Upper lobe of right lung (tissue), 1 donor: ENCODE measurements at regions not wholly inside any gene's neighbourhood (a gene's known extent, or its start where the extent isn't known, plus 50 kb on each side); places are given as distances from the start of the nearest gene placed in this dataset.

Experiments used
- ATAC-seq: fragments of 200-7000 bp; cut with Tn5 transposase; one replicate; pipeline ENCODE4 v1.9.1; 2020; ENCODE audit warnings: mild to moderate bottlenecking, moderate library complexity
- DNase-seq: peaks from one replicate; pipeline ENCODE4 v3.0.0-alpha.2; 2020
- H3K27ac ChIP-seq: fragments of 200-600 bp; one replicate; pipeline ENCODE4 v1.8.0; 2022
- H3K27me3 ChIP-seq: fragments of 200-600 bp; one replicate; pipeline ENCODE4 v1.8.0; 2022; ENCODE audit warnings: mild to moderate bottlenecking
- H3K36me3 ChIP-seq: fragments of 200-600 bp; one replicate; pipeline ENCODE4 v1.8.0; 2022
- H3K4me1 ChIP-seq: fragments of 200-600 bp; one replicate; pipeline ENCODE4 v1.8.0; 2022
- H3K4me3 ChIP-seq: fragments of 200-600 bp; one replicate; pipeline ENCODE4 v1.8.0; 2022; ENCODE audit warnings: mild to moderate bottlenecking
- H3K9me3 ChIP-seq: fragments of 200-600 bp; one replicate; pipeline ENCODE4 v1.8.0; 2022
- intact Hi-C: fragments of 100-400 bp; cut with DNase I; formaldehyde crosslinking; loops from one replicate; pipeline ENCODE4 v1.11.0; 2022
- TF ChIP-seq, protein P1 (sequence below): fragments of 200-600 bp; IDR thresholded peaks from one replicate; pipeline ENCODE4 v1.8.0; 2022; ENCODE audit warnings: antibody characterized with exemption
- donor health status: DM: no; HTN: yes; CAD: no; lungs with severe emphysema.

DNA sequence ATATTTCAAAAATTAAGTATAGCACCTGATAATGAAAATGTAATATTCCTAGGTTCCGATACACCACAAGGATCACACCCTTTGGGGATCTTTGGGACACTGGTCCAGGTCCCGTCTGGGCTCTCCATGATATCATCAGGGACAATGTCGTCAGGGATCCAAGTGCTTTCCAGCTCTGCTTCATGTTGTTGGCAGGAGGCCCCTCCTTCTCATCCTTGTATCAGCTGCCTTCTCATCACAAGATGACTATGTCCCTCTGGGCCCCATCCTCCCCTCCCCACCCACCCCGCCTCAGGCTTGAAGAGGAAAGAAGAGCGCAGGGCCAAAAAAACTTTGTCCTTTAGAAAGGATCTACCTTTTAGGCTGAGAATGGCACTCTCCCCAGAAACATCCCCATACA, 128.3 kb upstream of the KLF3 start:
- Histone ChIP-seq H3K9me3 (no peaks in the 10 kb centered on the region), H3K36me3 (no peaks in the 10 kb centered on the region), H3K27me3 (no peaks in the 10 kb centered on the region), H3K4me3 (no peak overlapping the region), H3K27ac (no peak overlapping the region), H3K4me1 (peaks cover 5% of the 10 kb centered on the region)
- no peak for DNase-seq
- TF ChIP-seq, protein P1, sequence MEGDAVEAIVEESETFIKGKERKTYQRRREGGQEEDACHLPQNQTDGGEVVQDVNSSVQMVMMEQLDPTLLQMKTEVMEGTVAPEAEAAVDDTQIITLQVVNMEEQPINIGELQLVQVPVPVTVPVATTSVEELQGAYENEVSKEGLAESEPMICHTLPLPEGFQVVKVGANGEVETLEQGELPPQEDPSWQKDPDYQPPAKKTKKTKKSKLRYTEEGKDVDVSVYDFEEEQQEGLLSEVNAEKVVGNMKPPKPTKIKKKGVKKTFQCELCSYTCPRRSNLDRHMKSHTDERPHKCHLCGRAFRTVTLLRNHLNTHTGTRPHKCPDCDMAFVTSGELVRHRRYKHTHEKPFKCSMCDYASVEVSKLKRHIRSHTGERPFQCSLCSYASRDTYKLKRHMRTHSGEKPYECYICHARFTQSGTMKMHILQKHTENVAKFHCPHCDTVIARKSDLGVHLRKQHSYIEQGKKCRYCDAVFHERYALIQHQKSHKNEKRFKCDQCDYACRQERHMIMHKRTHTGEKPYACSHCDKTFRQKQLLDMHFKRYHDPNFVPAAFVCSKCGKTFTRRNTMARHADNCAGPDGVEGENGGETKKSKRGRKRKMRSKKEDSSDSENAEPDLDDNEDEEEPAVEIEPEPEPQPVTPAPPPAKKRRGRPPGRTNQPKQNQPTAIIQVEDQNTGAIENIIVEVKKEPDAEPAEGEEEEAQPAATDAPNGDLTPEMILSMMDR = no peak
- intact Hi-C loops = no loop called here
- ATAC-seq = no peak

DNA sequence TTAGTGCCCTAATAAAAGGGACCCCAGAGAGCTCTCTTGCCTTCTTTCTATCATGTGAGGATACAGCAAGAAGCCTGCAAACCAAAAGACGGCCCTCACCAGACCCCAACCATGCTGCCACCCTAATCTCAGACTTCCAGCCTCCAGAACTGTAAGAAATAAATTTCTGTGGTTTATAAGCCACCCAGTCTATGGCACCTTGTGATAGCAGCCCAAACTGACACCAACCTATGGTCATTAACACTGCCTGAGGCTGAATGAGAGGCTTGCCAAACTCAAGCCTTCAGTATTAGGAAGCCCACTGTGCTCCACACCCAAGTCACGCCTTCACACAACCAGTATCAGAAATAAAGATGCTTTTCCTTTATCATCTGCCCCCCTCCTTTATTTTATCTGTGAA, 127.3 kb upstream of the KLF3 start:
- no peak for DNase-seq
- H3K27ac ChIP-seq = no peak overlapping the region
- intact Hi-C loops = no loop called here
- TF ChIP-seq, protein P1 = no peak
- H3K4me3 ChIP-seq = no peak overlapping the region
- H3K4me1 ChIP-seq = peaks cover 5% of the 10 kb centered on the region
- H3K9me3 ChIP-seq = no peaks in the 10 kb centered on the region
- H3K36me3 ChIP-seq = no peaks in the 10 kb centered on the region
- H3K27me3 ChIP-seq = no peaks in the 10 kb centered on the region
- ATAC-seq = no peak

DNA sequence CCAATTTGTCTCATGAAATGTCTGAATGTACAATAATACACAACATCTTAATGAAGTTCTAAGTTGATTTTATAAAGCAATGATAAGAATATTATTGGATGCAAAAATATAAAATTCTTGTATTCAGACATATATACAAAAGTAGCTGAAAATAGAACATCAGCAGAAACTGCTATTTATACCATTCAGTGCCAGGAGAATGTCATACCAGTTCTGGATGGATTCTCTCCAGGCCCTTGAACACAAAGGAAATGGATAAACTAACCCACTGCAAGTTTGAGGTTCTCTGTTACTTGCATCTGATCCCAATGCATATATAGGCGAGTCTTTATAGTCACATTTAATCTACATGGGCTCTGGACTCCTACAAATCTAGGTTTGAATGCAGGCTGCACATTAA, 126.3 kb upstream of the KLF3 start:
- Histone ChIP-seq H3K27me3 (no peaks in the 10 kb centered on the region), H3K36me3 (no peaks in the 10 kb centered on the region), H3K4me3 (no peak overlapping the region), H3K4me1 (peaks cover 5% of the 10 kb centered on the region), H3K27ac (no peak overlapping the region), H3K9me3 (no peaks in the 10 kb centered on the region)
- no peak for DNase-seq
- ATAC-seq = no peak
- intact Hi-C loops = no loop called here
- TF ChIP-seq, protein P1 = no peak

DNA sequence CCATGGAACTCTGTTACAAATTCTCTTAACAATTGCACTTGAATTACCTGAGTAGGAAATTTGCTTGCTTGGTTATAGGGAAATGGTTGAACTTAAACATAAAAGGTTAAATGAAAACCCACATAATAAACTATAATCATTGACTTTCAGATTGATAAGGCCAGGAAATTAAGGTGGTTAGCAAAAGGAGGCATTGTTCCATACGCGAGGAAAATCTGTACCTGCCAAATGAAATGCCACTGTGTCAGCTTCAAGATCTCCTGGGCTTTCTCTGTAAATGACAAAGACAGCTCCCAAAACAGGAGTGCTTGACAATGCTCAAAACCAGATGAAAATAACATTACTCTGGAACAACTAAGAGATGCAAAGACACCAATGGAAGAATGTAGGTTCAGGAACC, 125.5 kb upstream of the KLF3 start:
- H3K4me1 ChIP-seq = peaks cover 5% of the 10 kb centered on the region
- TF ChIP-seq, protein P1 = no peak
- intact Hi-C loops = no loop called here
- H3K36me3 ChIP-seq = no peaks in the 10 kb centered on the region
- H3K4me3 ChIP-seq = no peak overlapping the region
- no peaks in the 10 kb centered on the region for H3K27me3 ChIP-seq
- no peak for ATAC-seq
- H3K9me3 ChIP-seq = no peaks in the 10 kb centered on the region
- H3K27ac ChIP-seq = no peak overlapping the region
- DNase-seq = no peak

DNA sequence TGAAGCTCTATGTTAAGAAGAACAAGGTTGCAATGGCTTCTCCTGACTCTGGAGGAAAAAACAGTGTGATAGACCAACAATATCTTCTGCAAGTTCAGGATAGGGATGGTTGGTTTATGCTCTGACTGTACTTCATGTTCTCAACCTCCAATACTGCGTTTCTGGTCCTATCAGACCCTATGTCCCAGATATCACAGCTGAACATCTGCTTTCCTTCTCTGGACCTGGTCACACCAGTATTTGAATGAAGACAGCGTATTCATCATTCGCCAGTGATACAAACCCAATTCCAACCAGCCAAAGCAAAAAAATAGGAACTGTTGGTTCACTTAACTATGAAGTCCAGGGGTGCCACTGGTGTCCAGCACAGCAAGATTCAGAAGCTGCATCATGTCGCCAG, 124.5 kb upstream of the KLF3 start:
- intact Hi-C loops = no loop called here
- TF ChIP-seq, protein P1 = no peak
- DNase-seq = no peak
- peaks cover 5% of the 10 kb centered on the region for H3K4me1 ChIP-seq
- no peak for ATAC-seq
- H3K9me3 ChIP-seq = no peaks in the 10 kb centered on the region
- no peak overlapping the region for H3K27ac ChIP-seq
- no peak overlapping the region for H3K4me3 ChIP-seq
- H3K36me3 ChIP-seq = no peaks in the 10 kb centered on the region
- no peaks in the 10 kb centered on the region for H3K27me3 ChIP-seq

DNA sequence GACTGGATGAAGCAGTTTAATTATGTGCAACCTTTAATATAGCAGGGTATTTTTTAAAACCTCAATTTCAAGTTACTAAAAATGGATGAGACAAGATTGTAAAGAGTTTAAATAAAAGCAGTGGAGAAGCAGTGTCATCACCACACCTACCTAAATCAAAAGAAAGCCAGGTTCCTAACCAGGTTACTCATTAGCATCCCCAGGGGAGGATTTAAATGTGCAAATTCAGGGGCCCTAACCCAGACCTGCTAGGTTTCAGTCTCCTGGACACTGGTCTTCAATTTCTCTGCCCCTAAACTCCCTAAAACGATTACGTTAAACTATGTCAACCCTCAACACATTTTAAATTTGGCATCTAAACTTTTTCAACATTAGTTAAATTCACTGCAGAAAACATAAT, 116.9 kb upstream of the KLF3 start:
- no peak for ATAC-seq
- Histone ChIP-seq H3K4me1 (no peaks in the 10 kb centered on the region), H3K36me3 (no peaks in the 10 kb centered on the region), H3K27ac (no peak overlapping the region), H3K9me3 (no peaks in the 10 kb centered on the region), H3K4me3 (no peak overlapping the region), H3K27me3 (no peaks in the 10 kb centered on the region)
- no peak for DNase-seq
- TF ChIP-seq, protein P1 = no peak
- intact Hi-C loops = no loop called here
